IPS-15b (cell line): ENCODE measurements at regions not wholly inside any gene's neighbourhood (a gene's known extent, or its start where the extent isn't known, plus 50 kb on each side); places are given as distances from the start of the nearest gene placed in this dataset.
"Not testable (repeated sequence)": the region's sequence is repeated elsewhere in the genome, so short reads cannot be mapped to it uniquely, and the experiment has no call there.

Experiments used
- H3K27me3 ChIP-seq: one replicate; pipeline ENCODE4 v1.6.1; 2013; ENCODE audit warnings: low read length; ENCODE audit not compliant: control insufficient read depth, insufficient read depth
- H3K36me3 ChIP-seq: one replicate; pipeline ENCODE4 v1.6.1; 2013; ENCODE audit warnings: low read length; ENCODE audit not compliant: control insufficient read depth, insufficient read depth
- H3K4me1 ChIP-seq: one replicate; pipeline ENCODE4 v1.6.1; 2013; ENCODE audit warnings: mild to moderate bottlenecking, low read length; ENCODE audit not compliant: control insufficient read depth, insufficient read depth
- H3K4me3 ChIP-seq: one replicate; pipeline ENCODE4 v1.5.1; 2013; ENCODE audit warnings: low read depth, low read length
- H3K9ac ChIP-seq: one replicate; pipeline ENCODE4 v1.6.1; 2013; ENCODE audit warnings: low read depth, mild to moderate bottlenecking, low read length
- H3K9me3 ChIP-seq: one replicate; pipeline ENCODE4 v1.6.1; 2013; ENCODE audit warnings: mild to moderate bottlenecking, low read length; ENCODE audit not compliant: control insufficient read depth, insufficient read depth

- not testable (repeated sequence) for H3K9ac ChIP-seq, H3K4me1 ChIP-seq, H3K27me3 ChIP-seq, H3K4me3 ChIP-seq, H3K36me3 ChIP-seq, H3K9me3 ChIP-seq
Measured at GRCh38 chr16:29203933-29204805, 202.3 kb downstream of the NPIPB11 start.

GRCh38 chr16:29203046-29203932 lies 203.2 kb downstream of the NPIPB11 start:
- not testable (repeated sequence) for H3K9me3 ChIP-seq, H3K9ac ChIP-seq, H3K4me1 ChIP-seq, H3K36me3 ChIP-seq, H3K4me3 ChIP-seq, H3K27me3 ChIP-seq

- H3K9me3 ChIP-seq, H3K4me1 ChIP-seq, H3K36me3 ChIP-seq, H3K9ac ChIP-seq, H3K4me3 ChIP-seq, H3K27me3 ChIP-seq: not testable (repeated sequence)
Measured at GRCh38 chr16:29202642-29203041, 203.9 kb downstream of the NPIPB11 start.

- H3K4me3 ChIP-seq, H3K9me3 ChIP-seq, H3K9ac ChIP-seq, H3K4me1 ChIP-seq, H3K27me3 ChIP-seq, H3K36me3 ChIP-seq: not testable (repeated sequence)
Measured at GRCh38 chr16:29202025-29202632, 204.4 kb downstream of the NPIPB11 start.

GRCh38 chr16:29201296-29202024 lies 205.1 kb downstream of the NPIPB11 start:
- H3K9me3 ChIP-seq, H3K4me3 ChIP-seq, H3K9ac ChIP-seq, H3K27me3 ChIP-seq, H3K4me1 ChIP-seq, H3K36me3 ChIP-seq: not testable (repeated sequence)

- not testable (repeated sequence) for H3K4me3 ChIP-seq, H3K9ac ChIP-seq
Measured at GRCh38 chr16:29200681-29201080, 205.8 kb downstream of the NPIPB11 start.

GRCh38 chr16:29200135-29200601 lies 206.3 kb downstream of the NPIPB11 start:
- H3K36me3 ChIP-seq, H3K9ac ChIP-seq, H3K27me3 ChIP-seq, H3K9me3 ChIP-seq, H3K4me3 ChIP-seq, H3K4me1 ChIP-seq: not testable (repeated sequence)

More at GRCh38 chr16:29200681-29201080, 205.8 kb downstream of the NPIPB11 start:
- H3K27me3 ChIP-seq, H3K36me3 ChIP-seq, H3K9me3 ChIP-seq, H3K4me1 ChIP-seq: not testable (repeated sequence)

GRCh38 chr16:29199626-29200025 lies 206.9 kb downstream of the NPIPB11 start:
- H3K4me3 ChIP-seq, H3K4me1 ChIP-seq, H3K9ac ChIP-seq, H3K36me3 ChIP-seq, H3K27me3 ChIP-seq, H3K9me3 ChIP-seq: not testable (repeated sequence)

- Histone ChIP-seq H3K36me3 (no peaks in the 10 kb centered on the region), H3K4me1 (no peaks in the 10 kb centered on the region), H3K9ac (no peak overlapping the region), H3K9me3 (no peaks in the 10 kb centered on the region), H3K27me3 (no peaks in the 10 kb centered on the region), H3K4me3 (no peak overlapping the region)
Measured at GRCh38 chr16:29198731-29199521, 207.6 kb downstream of the NPIPB11 start.

GRCh38 chr16:29198231-29198630 lies 208.3 kb downstream of the NPIPB11 start:
- no peaks in the 10 kb centered on the region for H3K9me3 ChIP-seq
- H3K36me3 ChIP-seq = no peaks in the 10 kb centered on the region
- H3K4me3 ChIP-seq = no peak overlapping the region
- H3K27me3 ChIP-seq = no peaks in the 10 kb centered on the region
- no peak overlapping the region for H3K9ac ChIP-seq
- no peaks in the 10 kb centered on the region for H3K4me1 ChIP-seq
